IMR-90 (cell line): ENCODE measurements at regions not wholly inside any gene's neighbourhood (a gene's known extent, or its start where the extent isn't known, plus 50 kb on each side); places are given as distances from the start of the nearest gene placed in this dataset.

ENCODE experiments used
- ATAC-seq: fragments of 200-7000 bp; cut with Tn5 transposase; 2 replicates; pipeline ENCODE4 v1.9.1; 2020; ENCODE audit warnings: low read depth, mild to moderate bottlenecking, moderate library complexity
- BruUV-seq: library from RNA; stranded (reverse); fragments of 400-500 nt; replicated peaks from 2 replicates; lab custom pipeline; 2021; lab: Mats Ljungman, UMichigan
- CTCF ChIA-PET: fragments of 300-600 bp; formaldehyde crosslinking; extraction: SDS; loops from one replicate; lab custom pipeline; 2021; ENCODE audit warnings: antibody characterized with exemption; lab: Yijun Ruan, JAX
- POLR2A ChIA-PET: fragments of 300-600 bp; sonication (Branson Sonifier 250); formaldehyde crosslinking; loops from one replicate; lab custom pipeline; 2022; ENCODE audit warnings: antibody characterized with exemption; ENCODE audit not compliant: unreplicated experiment; lab: Charles Lee
- DNase-seq: peaks from one replicate; pipeline ENCODE4 v3.0.0; 2013
- H2AFZ ChIP-seq: replicated peaks from 2 replicates; pipeline ENCODE3; 2013; ENCODE audit warnings: low read length, mild to moderate bottlenecking; ENCODE audit not compliant: poor library complexity
- H2AK5ac ChIP-seq: 2 replicates; pipeline ENCODE4 v1.6.1; 2013; ENCODE audit warnings: low read depth, low read length, inconsistent platforms
- H2AK9ac ChIP-seq: replicated peaks from 2 replicates; pipeline ENCODE3; 2013; ENCODE audit warnings: mild to moderate bottlenecking, low read depth, low read length, moderate library complexity; ENCODE audit not compliant: poor library complexity
- H2BK120ac ChIP-seq: 2 replicates; pipeline ENCODE4 v1.6.1; 2013; ENCODE audit warnings: low read depth, low read length, inconsistent platforms
- H2BK15ac ChIP-seq: 3 replicates; pipeline ENCODE4 v1.6.1; 2013; ENCODE audit warnings: low read depth, low read length, inconsistent platforms
- H2BK20ac ChIP-seq: 2 replicates; pipeline ENCODE4 v1.6.1; 2013; ENCODE audit warnings: low read depth, mild to moderate bottlenecking, inconsistent platforms, low read length, moderate library complexity
- H2BK5ac ChIP-seq: 2 replicates; pipeline ENCODE4 v1.6.1; 2013; ENCODE audit warnings: mild to moderate bottlenecking, low read depth, low read length, inconsistent platforms; ENCODE audit not compliant: poor library complexity, severe bottlenecking
- H3K14ac ChIP-seq: replicated peaks from 2 replicates; pipeline ENCODE4 v1.6.1; 2013; ENCODE audit warnings: low read depth, low read length, inconsistent platforms
- H3K18ac ChIP-seq: 2 replicates; pipeline ENCODE4 v1.6.1; 2013; ENCODE audit warnings: low read depth, low read length, control low read depth
- H3K23ac ChIP-seq: 2 replicates; pipeline ENCODE4 v1.6.1; 2013; ENCODE audit warnings: low read depth, low read length, inconsistent platforms
- H3K27ac ChIP-seq: 2 replicates; pipeline ENCODE4 v1.5.1; 2013; ENCODE audit warnings: mild to moderate bottlenecking, control low read depth, low read length; ENCODE audit not compliant: insufficient read depth
- H3K27me3 ChIP-seq: 2 replicates; pipeline ENCODE4 v1.6.1; 2013; ENCODE audit warnings: low read length; ENCODE audit not compliant: control insufficient read depth, insufficient read depth
- H3K36me3 ChIP-seq: 2 replicates; pipeline ENCODE4 v1.6.1; 2013; ENCODE audit warnings: low read length, mixed read lengths; ENCODE audit not compliant: control insufficient read depth, insufficient read depth
- H3K4ac ChIP-seq: 2 replicates; pipeline ENCODE4 v1.6.1; 2013; ENCODE audit warnings: low read depth, low read length, inconsistent platforms
- H3K4me1 ChIP-seq: 2 replicates; pipeline ENCODE4 v1.6.1; 2013; ENCODE audit warnings: low read length, mixed read lengths; ENCODE audit not compliant: control insufficient read depth, insufficient read depth
- H3K4me2 ChIP-seq: 2 replicates; pipeline ENCODE4 v1.6.1; 2013; ENCODE audit warnings: low read depth, mild to moderate bottlenecking, control low read depth, low read length, moderate library complexity
- H3K4me3 ChIP-seq: 2 replicates; pipeline ENCODE4 v1.5.1; 2013; ENCODE audit warnings: low read depth, mild to moderate bottlenecking, control low read depth, low read length, moderate library complexity; ENCODE audit not compliant: insufficient read depth
- H3K56ac ChIP-seq: 2 replicates; pipeline ENCODE4 v1.6.1; 2013; ENCODE audit warnings: low read length, inconsistent platforms; ENCODE audit not compliant: insufficient read depth; ENCODE audit errors: extremely low read depth
- H3K79me1 ChIP-seq, 2 experiments: 2 replicates each; pipeline ENCODE4 v1.6.1; 2013; ENCODE audit warnings: low read length in 2 of 2, inconsistent platforms in 1 of 2, low read depth in 1 of 2
- H3K9ac ChIP-seq: 2 replicates; pipeline ENCODE4 v1.6.1; 2013; ENCODE audit warnings: low read depth, low read length, control low read depth
- H3K9me1 ChIP-seq: 2 replicates; pipeline ENCODE4 v1.6.1; 2013; ENCODE audit warnings: low read length, inconsistent platforms; ENCODE audit not compliant: insufficient read depth
- H3K9me3 ChIP-seq: 2 replicates; pipeline ENCODE4 v1.6.1; 2013; ENCODE audit warnings: low read length; ENCODE audit not compliant: control insufficient read depth, insufficient read depth
- H4K20me1 ChIP-seq: 2 replicates; pipeline ENCODE4 v1.6.1; 2013; ENCODE audit warnings: low read length, inconsistent platforms; ENCODE audit not compliant: insufficient read depth
- H4K5ac ChIP-seq: 2 replicates; pipeline ENCODE4 v1.6.1; 2013; ENCODE audit warnings: mild to moderate bottlenecking, low read depth, low read length, control low read depth
- H4K8ac ChIP-seq, 2 experiments: 2 replicates each; pipeline ENCODE4 v1.6.1; 2013; ENCODE audit warnings: low read depth in 2 of 2, low read length in 2 of 2, control low read depth in 1 of 2, inconsistent platforms in 1 of 2
- H4K91ac ChIP-seq: 2 replicates; pipeline ENCODE4 v1.6.1; 2013; ENCODE audit warnings: low read depth, low read length, inconsistent platforms; ENCODE audit not compliant: insufficient read depth
- BHLHE40 ChIP-seq: fragments of 150-350 bp; IDR thresholded peaks from 2 replicates; pipeline ENCODE4 v1.6.1; 2016; ENCODE audit warnings: mild to moderate bottlenecking, low read depth, low read length
- CEBPB ChIP-seq: IDR thresholded peaks from 2 replicates; pipeline ENCODE4 v1.6.1; 2012; ENCODE audit warnings: low read depth, low read length, improper control_type of control experiment
- FOS ChIP-seq: fragments of 150-350 bp; IDR thresholded peaks from 2 replicates; pipeline ENCODE4 v1.6.1; 2016; ENCODE audit warnings: low read depth, low read length
- MAFK ChIP-seq: IDR thresholded peaks from 2 replicates; pipeline ENCODE4 v1.6.1; 2012; ENCODE audit warnings: low read depth, low read length, improper control_type of control experiment
- MAZ ChIP-seq: IDR thresholded peaks from 2 replicates; pipeline ENCODE4 v1.6.1; 2012; ENCODE audit warnings: low read depth, mild to moderate bottlenecking, low read length, improper control_type of control experiment, moderate library complexity, borderline replicate concordance
- MXI1 ChIP-seq: IDR thresholded peaks from 2 replicates; pipeline ENCODE4 v1.6.1; 2012; ENCODE audit warnings: low read depth, mild to moderate bottlenecking, low read length, moderate library complexity, borderline replicate concordance
- NFE2L2 ChIP-seq: fragments of 150-350 bp; IDR thresholded peaks from 2 replicates; pipeline ENCODE4 v1.6.1; 2016; ENCODE audit warnings: low read depth, mild to moderate bottlenecking, low read length
- POLR2A ChIP-seq: IDR thresholded peaks from 2 replicates; pipeline ENCODE4 v1.6.1; 2012; ENCODE audit warnings: mild to moderate bottlenecking, low read depth, low read length
- RCOR1 ChIP-seq: IDR thresholded peaks from 2 replicates; pipeline ENCODE4 v1.6.1; 2012; ENCODE audit warnings: mild to moderate bottlenecking, low read length, improper control_type of control experiment; ENCODE audit not compliant: insufficient replicate concordance
- SMC3 ChIP-seq: fragments of 150-350 bp; IDR thresholded peaks from 2 replicates; pipeline ENCODE4 v1.6.1; 2016; ENCODE audit warnings: low read depth, mild to moderate bottlenecking, antibody characterized with exemption, low read length, moderate library complexity
- whole genome bisulfite sequencing, 2 experiments: methylation state at CpG; one replicate each; pipeline versions ENCODE4 v1.1.5 to v1.1.7; 2013; ENCODE audit warnings: missing lambda C conversion rate in 2 of 2; ENCODE audit not compliant: insufficient read length in 1 of 2; ENCODE audit errors: extremely low coverage in 2 of 2; 5-methylcytosine and 5-hydroxymethylcytosine counted together
- dilution Hi-C: fragments of 300-500 bp; cut with HindIII; formaldehyde crosslinking; loops from one replicate; pipeline ENCODE4 v1.14.3; 2018; ENCODE audit warnings: low sequenced_read_pairs; ENCODE audit not compliant: unreplicated experiment
- in situ Hi-C: fragments of 300-500 bp; cut with MboI; formaldehyde crosslinking; loops from 3 replicates; pipeline ENCODE4 v1.14.3; 2019; ENCODE audit warnings: low sequenced_read_pairs, inconsistent platforms, mixed read lengths
- intact Hi-C: fragments of 100-400 bp; cut with micrococcal nuclease; formaldehyde crosslinking; loops from 2 replicates; pipeline ENCODE4 v1.10.0; 2022
- TF ChIP-seq, protein P1 (sequence below): fragments of 150-350 bp; IDR thresholded peaks from 2 replicates; pipeline ENCODE4 v1.6.1; 2016; ENCODE audit warnings: low read depth, mild to moderate bottlenecking, low read length, moderate library complexity, borderline replicate concordance
- TF ChIP-seq, protein P2 (sequence below): fragments of 150-350 bp; IDR thresholded peaks from 2 replicates; pipeline ENCODE4 v1.6.1; 2017; ENCODE audit warnings: mild to moderate bottlenecking, antibody characterized with exemption, low read length, low read depth

DNA sequence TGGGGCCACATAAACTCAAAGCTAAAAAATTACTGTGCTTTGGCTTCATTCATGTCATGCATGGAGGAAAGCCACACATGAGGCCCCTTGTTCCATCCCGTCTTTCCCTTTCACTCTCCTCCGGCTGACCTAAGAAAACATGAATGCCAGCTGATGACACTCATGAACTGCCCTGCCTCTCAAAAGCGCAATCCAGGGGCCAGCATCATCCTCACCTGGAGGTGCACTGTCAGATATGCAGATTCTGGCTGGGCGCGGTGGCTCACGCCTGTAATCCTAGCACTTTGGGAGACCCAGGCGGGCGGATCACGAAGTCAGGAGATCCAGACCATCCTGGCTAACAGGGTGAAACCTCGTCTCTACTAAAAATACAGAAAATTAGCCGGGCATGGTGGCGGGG lies 116.1 kb upstream of the FOXN3 start:
- H2AK5ac ChIP-seq = 0 out of 2 replicates have a peak overlapping the region, but pooled peaks have one; percentile 4
- H3K14ac ChIP-seq = no peak overlapping the region
- no peaks in the 10 kb centered on the region for H3K27me3 ChIP-seq
- no peak overlapping the region for H3K56ac ChIP-seq
- H3K36me3 ChIP-seq = no peaks in the 10 kb centered on the region; the same call in 1 of the 2 replicates
- no peak overlapping the region for H2BK20ac ChIP-seq
- H3K9me1 ChIP-seq = peaks cover 5% of the 10 kb centered on the region
- no peak overlapping the region for H3K4ac ChIP-seq
- in situ Hi-C loops = no loop called here
- dilution Hi-C loops = no loop called here
- no peak overlapping the region for H2BK15ac ChIP-seq
- ChIA-PET CTCF (no interaction called here), POLR2A (no interaction called here)
- intact Hi-C loops = no loop called here
- H4K20me1 ChIP-seq = no peaks in the 10 kb centered on the region; the same call in 1 of the 2 replicates
- no TSS peak for BruUV-seq
- H3K9ac ChIP-seq = no peak overlapping the region
- TF ChIP-seq MAFK (no peak), SMC3 (no peak), MXI1 (no peak), POLR2A (no peak), RCOR1 (no peak), MAZ (no peak), NFE2L2 (no peak), FOS (no peak), BHLHE40 (no peak), CEBPB (no peak)
- TF ChIP-seq, protein P1, sequence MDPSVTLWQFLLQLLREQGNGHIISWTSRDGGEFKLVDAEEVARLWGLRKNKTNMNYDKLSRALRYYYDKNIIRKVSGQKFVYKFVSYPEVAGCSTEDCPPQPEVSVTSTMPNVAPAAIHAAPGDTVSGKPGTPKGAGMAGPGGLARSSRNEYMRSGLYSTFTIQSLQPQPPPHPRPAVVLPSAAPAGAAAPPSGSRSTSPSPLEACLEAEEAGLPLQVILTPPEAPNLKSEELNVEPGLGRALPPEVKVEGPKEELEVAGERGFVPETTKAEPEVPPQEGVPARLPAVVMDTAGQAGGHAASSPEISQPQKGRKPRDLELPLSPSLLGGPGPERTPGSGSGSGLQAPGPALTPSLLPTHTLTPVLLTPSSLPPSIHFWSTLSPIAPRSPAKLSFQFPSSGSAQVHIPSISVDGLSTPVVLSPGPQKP = no peak
- TF ChIP-seq, protein P2, sequence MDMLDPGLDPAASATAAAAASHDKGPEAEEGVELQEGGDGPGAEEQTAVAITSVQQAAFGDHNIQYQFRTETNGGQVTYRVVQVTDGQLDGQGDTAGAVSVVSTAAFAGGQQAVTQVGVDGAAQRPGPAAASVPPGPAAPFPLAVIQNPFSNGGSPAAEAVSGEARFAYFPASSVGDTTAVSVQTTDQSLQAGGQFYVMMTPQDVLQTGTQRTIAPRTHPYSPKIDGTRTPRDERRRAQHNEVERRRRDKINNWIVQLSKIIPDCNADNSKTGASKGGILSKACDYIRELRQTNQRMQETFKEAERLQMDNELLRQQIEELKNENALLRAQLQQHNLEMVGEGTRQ = no peak
- no peaks in the 10 kb centered on the region for H3K9me3 ChIP-seq
- no peak for DNase-seq
- no peak overlapping the region for H3K18ac ChIP-seq
- ATAC-seq = no peak
- no peak overlapping the region for H3K27ac ChIP-seq
- H4K5ac ChIP-seq = no peak overlapping the region
- H3K79me1 ChIP-seq = peaks cover 29 to 51% of the 10 kb centered on the region in 2 experiments
- H4K8ac ChIP-seq = no peak overlapping the region
- WGBS, 2 experiments = 98% methylated on average over 7 of the region's 12 CpGs; no CpG with 5 or more reads in 1 of the 2 experiments
- peaks cover 11% of the 10 kb centered on the region for H3K4me1 ChIP-seq
- H2BK120ac ChIP-seq = no peak overlapping the region
- H3K23ac ChIP-seq = no peak overlapping the region
- no peak overlapping the region for H3K4me2 ChIP-seq
- H2BK5ac ChIP-seq = no peak overlapping the region
- H3K4me3 ChIP-seq = no peak overlapping the region
- no peak overlapping the region for H2AK9ac ChIP-seq
- no peak overlapping the region for H2AFZ ChIP-seq
- H4K91ac ChIP-seq = no peak overlapping the region
